Muscle layer of colon (tissue), 2 donors: ENCODE measurements at regions not wholly inside any gene's neighbourhood (a gene's known extent, or its start where the extent isn't known, plus 50 kb on each side); places are given as distances from the start of the nearest gene placed in this dataset.

ENCODE experiments used
- H3K27ac ChIP-seq: one replicate; pipeline ENCODE4 v1.7.0; 2013; ENCODE audit warnings: low read depth, mild to moderate bottlenecking, low read length, moderate library complexity
- H3K27me3 ChIP-seq, 2 donors: one replicate each; pipeline ENCODE4 v1.7.0; 2013; ENCODE audit warnings: low read length in 2 of 2, mild to moderate bottlenecking in 2 of 2; ENCODE audit not compliant: insufficient read depth in 2 of 2, control insufficient read depth in 1 of 2
- H3K36me3 ChIP-seq: one replicate; pipeline ENCODE4 v1.7.0; 2013; ENCODE audit warnings: mild to moderate bottlenecking, low read length; ENCODE audit not compliant: insufficient read depth
- H3K4me1 ChIP-seq: one replicate; pipeline ENCODE4 v1.7.0; 2013; ENCODE audit warnings: mild to moderate bottlenecking, low read length; ENCODE audit not compliant: insufficient read depth
- H3K4me3 ChIP-seq, 2 donors: one replicate each; pipeline ENCODE4 v1.7.0; 2013; ENCODE audit warnings: low read length in 2 of 2, low read depth in 1 of 2, mild to moderate bottlenecking in 1 of 2, moderate library complexity in 1 of 2
- H3K9ac ChIP-seq: one replicate; pipeline ENCODE4 v1.7.0; 2013; ENCODE audit warnings: low read length
- H3K9me3 ChIP-seq: one replicate; pipeline ENCODE4 v1.7.0; 2013; ENCODE audit warnings: mild to moderate bottlenecking, low read length
- donor health status: abdominal sarcoma.
- donor health status: Adenocarcinoma of cecum.

- Histone ChIP-seq H3K4me3 (no peak overlapping the region), H3K9ac (no peak overlapping the region), H3K27ac (no peak overlapping the region), H3K36me3 (no peaks in the 10 kb centered on the region), H3K4me1 (no peaks in the 10 kb centered on the region), H3K9me3 (no peaks in the 10 kb centered on the region), H3K27me3 (no peaks in the 10 kb centered on the region)
These were observed 233.0 kb upstream of the TCERG1L start for GRCh38 chr10:131544495-131544894.

DNA sequence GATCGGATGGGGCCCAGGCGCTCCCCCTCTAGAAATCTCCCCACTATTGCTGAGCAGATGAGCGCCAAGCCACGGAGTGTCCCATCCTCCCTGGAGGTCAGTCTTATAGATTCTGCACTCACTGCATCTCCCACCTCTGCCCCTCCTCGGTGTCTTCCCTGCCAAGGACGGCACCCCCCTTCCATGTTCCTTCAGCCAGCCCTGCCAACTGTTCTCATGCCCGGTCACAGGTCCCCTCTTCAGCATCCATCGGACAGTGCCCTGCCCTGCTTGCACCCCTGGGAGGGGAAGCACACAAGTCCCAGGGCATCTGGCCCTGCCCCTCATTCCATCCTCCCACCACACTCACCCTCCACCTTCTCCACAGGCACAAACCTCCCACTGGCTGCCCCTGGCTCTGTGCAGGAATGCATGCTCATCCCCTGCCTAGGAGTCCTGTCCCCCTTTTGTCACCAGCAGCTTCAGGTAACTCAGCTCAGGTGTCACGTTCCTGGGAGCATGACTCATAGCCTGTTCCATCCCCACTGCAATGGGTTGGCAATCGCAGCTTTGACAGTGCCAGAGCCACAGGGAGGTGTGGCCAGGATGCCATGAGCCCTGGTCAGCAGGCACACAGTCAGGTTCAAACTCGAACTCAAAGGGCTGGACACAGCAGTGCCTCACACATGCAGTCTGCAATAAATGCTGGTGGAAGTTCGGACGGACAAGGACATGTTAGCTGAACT, 234.7 kb upstream of the TCERG1L start:
- no peaks in the 10 kb centered on the region for H3K27me3 ChIP-seq
- no peaks in the 10 kb centered on the region for H3K9me3 ChIP-seq
- no peak overlapping the region for H3K4me3 ChIP-seq

DNA sequence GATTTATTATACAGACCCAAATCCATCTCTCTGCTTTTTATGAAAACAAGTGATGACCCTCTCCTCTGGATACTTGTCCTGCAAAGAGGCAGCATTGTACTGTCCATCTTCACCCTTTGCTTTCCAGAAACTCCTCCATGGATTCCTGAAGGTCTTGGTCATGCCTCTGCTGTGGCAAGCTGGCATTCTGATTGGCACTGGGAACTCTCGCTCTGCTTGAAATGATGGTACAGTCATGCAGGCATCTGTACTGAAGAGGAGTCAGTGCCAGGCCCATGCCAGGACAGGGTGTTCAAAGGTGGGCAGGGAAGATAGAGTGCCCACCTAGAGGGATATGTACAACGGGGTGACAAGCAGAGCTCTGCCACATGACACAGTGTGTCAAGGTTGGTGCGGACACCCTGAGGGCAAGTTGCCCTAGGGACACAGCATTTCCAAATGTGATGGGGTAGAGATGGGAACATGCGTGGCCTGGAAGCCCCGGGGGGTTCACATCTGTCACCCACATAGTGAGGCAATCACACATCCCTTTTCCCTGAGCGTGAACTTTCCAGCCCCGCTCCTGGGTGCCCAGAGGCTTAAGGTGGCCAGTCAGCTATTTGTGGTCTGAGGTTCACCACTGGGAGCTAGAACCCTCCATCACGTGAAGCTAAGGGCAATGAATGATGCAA, 235.7 kb upstream of the TCERG1L start:
- no peaks in the 10 kb centered on the region for H3K4me1 ChIP-seq
- H3K27ac ChIP-seq, result no peak overlapping the region
- H3K4me3 ChIP-seq, result no peak overlapping the region
- H3K9ac ChIP-seq, result no peak overlapping the region
- H3K9me3 ChIP-seq, result no peaks in the 10 kb centered on the region
- no peaks in the 10 kb centered on the region for H3K36me3 ChIP-seq
- no peaks in the 10 kb centered on the region for H3K27me3 ChIP-seq

More for the DNA sequence above, 234.7 kb upstream of the TCERG1L start:
- Histone ChIP-seq H3K4me1 (no peaks in the 10 kb centered on the region), H3K9ac (no peak overlapping the region), H3K36me3 (no peaks in the 10 kb centered on the region), H3K27ac (no peak overlapping the region)

DNA sequence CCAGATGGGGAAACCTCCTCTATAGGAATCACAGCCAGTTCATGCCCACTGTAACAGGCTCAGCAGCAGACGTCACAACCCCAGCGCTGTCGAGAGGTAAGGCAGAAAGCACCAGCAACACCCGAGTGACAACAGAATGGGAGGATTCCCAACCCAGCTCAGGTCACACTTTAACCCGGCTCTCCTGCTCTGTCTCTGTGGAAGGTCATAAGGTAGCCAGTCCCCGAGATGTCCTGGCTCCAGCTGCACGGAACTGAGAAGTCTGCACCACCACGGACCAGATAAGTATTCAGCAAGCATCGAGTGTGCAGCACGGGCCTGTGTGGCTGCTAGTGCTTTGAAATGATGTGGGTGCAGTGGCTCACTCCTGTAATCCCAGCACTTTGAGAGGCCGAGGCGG, 236.7 kb upstream of the TCERG1L start:
- Histone ChIP-seq H3K9me3 (no peaks in the 10 kb centered on the region), H3K4me3 (no peak overlapping the region), H3K36me3 (no peaks in the 10 kb centered on the region), H3K9ac (no peak overlapping the region), H3K27me3 (no peaks in the 10 kb centered on the region), H3K4me1 (no peaks in the 10 kb centered on the region), H3K27ac (no peak overlapping the region)

- H3K36me3 ChIP-seq, result no peaks in the 10 kb centered on the region
- H3K27ac ChIP-seq, result no peak overlapping the region
- H3K4me3 ChIP-seq, result no peak overlapping the region
- no peaks in the 10 kb centered on the region for H3K4me1 ChIP-seq
- H3K9ac ChIP-seq, result no peak overlapping the region
- H3K9me3 ChIP-seq, result no peaks in the 10 kb centered on the region
- no peaks in the 10 kb centered on the region for H3K27me3 ChIP-seq
These were observed 237.6 kb upstream of the TCERG1L start for GRCh38 chr10:131549116-131549515.

DNA sequence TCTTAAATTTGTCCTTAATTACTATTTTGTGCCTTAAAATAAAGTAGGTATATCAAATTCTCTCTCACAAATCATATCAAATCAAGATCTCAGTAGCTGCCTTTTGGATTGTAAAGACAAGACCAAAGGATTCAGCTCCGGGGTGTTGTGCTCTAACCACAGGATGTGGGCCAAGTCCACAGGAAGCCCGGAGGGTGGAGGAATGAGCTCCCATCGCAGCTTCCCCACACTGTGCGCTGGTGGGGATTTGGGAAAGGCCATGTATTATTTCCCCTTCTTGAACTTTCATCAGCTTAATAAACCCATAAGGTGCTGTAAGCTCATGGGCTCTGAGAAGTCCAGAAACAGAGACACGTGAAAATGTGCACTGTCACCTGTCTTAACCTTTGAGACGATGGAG, 241.6 kb upstream of the TCERG1L start:
- Histone ChIP-seq H3K36me3 (no peaks in the 10 kb centered on the region), H3K27ac (no peak overlapping the region), H3K9ac (no peak overlapping the region), H3K4me1 (no peaks in the 10 kb centered on the region), H3K4me3 (no peak overlapping the region), H3K27me3 (no peaks in the 10 kb centered on the region), H3K9me3 (no peaks in the 10 kb centered on the region)

- Histone ChIP-seq H3K9me3 (no peaks in the 10 kb centered on the region), H3K9ac (no peak overlapping the region), H3K27me3 (no peaks in the 10 kb centered on the region), H3K4me3 (no peak overlapping the region), H3K4me1 (no peaks in the 10 kb centered on the region), H3K36me3 (no peaks in the 10 kb centered on the region), H3K27ac (no peak overlapping the region)
These were observed 242.1 kb upstream of the TCERG1L start for GRCh38 chr10:131553581-131553980.

DNA sequence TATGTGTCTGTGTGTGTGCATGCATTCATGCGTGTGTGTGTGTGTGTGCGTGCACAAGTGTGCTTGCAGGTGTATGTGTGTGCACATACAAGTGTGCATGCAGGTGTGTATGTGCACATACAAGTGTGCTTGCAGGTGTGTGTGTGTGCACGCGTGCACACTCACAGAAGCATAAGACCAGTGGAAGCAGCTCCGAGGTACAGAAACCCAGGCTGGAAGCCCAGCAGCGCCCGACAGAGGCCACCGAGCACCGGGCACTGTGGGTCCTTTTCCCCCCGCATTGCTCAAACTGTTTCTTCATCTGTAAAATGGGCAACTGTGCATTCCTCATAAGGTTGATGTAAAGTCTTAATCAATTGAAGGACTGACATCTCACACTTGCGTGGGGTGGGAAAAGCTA, 243.3 kb upstream of the TCERG1L start:
- Histone ChIP-seq H3K27me3 (no peaks in the 10 kb centered on the region), H3K9ac (no peak overlapping the region), H3K4me3 (no peak overlapping the region), H3K27ac (no peak overlapping the region), H3K36me3 (no peaks in the 10 kb centered on the region), H3K9me3 (no peaks in the 10 kb centered on the region), H3K4me1 (no peaks in the 10 kb centered on the region)

GRCh38 chr10:131555406-131555805, 243.9 kb upstream of the TCERG1L start:
- Histone ChIP-seq H3K4me1 (no peaks in the 10 kb centered on the region), H3K4me3 (no peak overlapping the region), H3K9ac (no peak overlapping the region), H3K9me3 (no peaks in the 10 kb centered on the region), H3K27ac (no peak overlapping the region), H3K27me3 (no peaks in the 10 kb centered on the region), H3K36me3 (no peaks in the 10 kb centered on the region)

DNA sequence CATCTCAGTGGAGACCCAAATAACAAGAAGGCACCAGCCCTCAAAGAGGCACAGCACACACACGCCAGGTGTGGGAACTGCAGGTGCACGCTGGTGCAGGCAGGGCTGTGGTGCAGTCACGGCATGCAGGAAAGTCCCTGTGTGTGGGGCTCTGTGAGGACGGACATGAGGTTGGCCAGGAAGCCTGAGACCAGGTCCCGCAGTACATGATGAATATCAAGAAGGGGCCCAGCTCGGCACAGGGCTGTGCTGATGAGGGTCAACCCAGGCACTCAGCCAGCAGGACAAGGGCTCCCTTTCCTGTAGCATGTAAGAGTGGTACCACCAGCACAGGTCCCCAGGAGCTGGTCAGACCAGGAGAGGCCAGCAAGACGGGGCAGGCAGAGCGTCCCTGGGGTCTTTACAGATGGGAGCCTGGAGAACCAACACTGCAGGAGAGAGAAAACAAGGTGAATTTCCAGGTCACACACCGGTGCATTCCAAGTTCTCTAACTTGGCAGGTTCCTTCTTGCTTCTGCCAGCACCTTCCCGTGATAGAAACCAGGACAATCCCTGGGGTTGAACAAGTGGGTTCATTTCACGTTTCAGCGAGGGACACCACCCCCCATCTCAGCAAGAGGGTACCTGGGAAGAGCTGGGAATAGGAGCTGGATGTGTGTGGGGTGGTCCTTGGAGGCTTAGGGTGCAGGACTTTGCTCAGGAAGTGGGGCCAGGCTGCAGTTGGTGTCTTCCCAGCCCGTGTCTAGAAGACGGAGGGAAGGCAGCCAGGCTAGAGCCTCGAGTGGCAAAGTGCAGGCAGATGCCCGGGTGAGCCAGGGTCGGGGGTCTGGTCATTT, 244.8 kb upstream of the TCERG1L start:
- Histone ChIP-seq H3K9ac (no peak overlapping the region), H3K27ac (no peak overlapping the region), H3K27me3 (no peaks in the 10 kb centered on the region), H3K36me3 (no peaks in the 10 kb centered on the region), H3K4me1 (no peaks in the 10 kb centered on the region), H3K9me3 (no peaks in the 10 kb centered on the region), H3K4me3 (no peak overlapping the region)

- Histone ChIP-seq H3K27me3 (no peaks in the 10 kb centered on the region), H3K36me3 (no peaks in the 10 kb centered on the region), H3K27ac (no peak overlapping the region), H3K4me1 (no peaks in the 10 kb centered on the region), H3K9ac (no peak overlapping the region), H3K4me3 (no peak overlapping the region), H3K9me3 (no peaks in the 10 kb centered on the region)
These were observed 245.5 kb upstream of the TCERG1L start for GRCh38 chr10:131556897-131557495.
